22Rv1 (cell line): ENCODE measurements at regions not wholly inside any gene's neighbourhood (a gene's known extent, or its start where the extent isn't known, plus 50 kb on each side); places are given as distances from the start of the nearest gene placed in this dataset.

Experiments
- H3K27ac ChIP-seq: fragments of 450-650 bp; 2 replicates; pipeline ENCODE4 v1.5.1; 2017
- CTCF ChIP-seq: fragments of 450-650 bp; IDR thresholded peaks from 2 replicates; pipeline ENCODE4 v1.5.1; 2017; ENCODE audit warnings: mild to moderate bottlenecking
- ZFX ChIP-seq: fragments of 450-650 bp; IDR thresholded peaks from 2 replicates; pipeline ENCODE4 v1.6.1; 2017; ENCODE audit warnings: antibody characterized with exemption, borderline replicate concordance

DNA sequence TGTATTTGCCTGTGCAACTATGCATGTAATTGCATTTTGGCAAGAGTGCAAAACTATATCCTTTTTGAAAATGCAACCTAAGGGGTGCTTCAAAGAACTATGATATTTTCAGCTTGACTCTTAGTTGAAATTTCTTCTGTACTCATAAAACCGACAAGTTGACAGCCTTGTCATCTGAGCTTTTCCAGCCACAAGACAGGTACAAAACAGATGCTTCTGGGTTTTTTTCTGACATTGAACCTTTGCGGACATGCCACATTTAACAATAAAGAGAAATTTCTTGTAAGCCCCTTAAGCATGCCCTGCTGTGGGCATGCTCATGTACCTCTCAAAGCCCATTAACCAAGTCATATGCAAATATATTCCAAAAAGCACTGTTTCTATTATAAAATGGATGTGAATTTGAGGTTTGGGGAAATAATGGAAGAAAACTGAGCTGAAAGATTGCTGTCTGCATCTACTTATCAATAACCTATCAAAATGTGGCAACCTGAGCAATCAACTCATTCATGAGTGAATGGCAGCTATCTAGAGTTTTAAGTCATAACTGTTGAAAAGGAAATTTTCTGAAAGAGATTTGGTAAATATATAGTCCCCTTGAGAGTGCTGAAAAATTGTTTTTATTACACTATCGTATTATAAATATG, 1117.0 kb upstream of the LRRTM3 start:
- TF ChIP-seq ZFX = no peak
- TF ChIP-seq CTCF = no peak
- no peak overlapping the region for H3K27ac ChIP-seq

DNA sequence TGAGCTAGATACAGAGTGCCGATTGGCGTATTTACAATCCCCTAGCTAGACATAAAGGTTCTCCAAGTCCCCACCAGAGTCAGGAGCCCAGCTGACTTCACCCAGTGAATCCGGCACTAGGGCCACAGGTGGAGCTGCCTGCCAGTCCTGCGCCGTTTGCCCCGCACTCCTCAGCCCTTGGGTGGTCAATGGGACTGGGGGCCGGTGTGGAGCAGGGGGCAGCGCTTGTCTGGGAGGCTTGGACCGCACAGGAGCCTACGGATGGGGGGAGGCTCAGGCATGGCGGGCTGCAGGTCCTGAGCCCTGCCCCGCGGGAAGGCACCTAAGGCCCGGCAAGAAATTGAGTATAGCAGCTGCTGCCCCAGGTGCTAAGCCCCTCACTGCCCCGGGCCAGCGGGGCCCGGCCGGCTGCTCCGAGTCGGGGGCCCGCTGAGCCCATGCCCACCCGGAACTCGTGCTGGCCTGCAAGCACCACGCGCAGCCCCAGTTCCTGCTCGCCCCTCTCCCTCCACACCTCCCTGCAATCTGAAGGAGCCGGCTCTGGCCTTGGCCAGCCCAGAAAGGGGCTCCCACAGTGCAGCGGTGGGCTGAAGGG, 1113.8 kb upstream of the LRRTM3 start:
- TF ChIP-seq ZFX (no peak), CTCF (no peak)
- H3K27ac ChIP-seq = no peak overlapping the region

- no peak overlapping the region for H3K27ac ChIP-seq
- TF ChIP-seq CTCF = no peak
- no peak for TF ChIP-seq ZFX
Observed at GRCh38 chr10:65816536-65816935, 1109.3 kb upstream of the LRRTM3 start.

GRCh38 chr10:65818990-65819389, 1106.8 kb upstream of the LRRTM3 start:
- TF ChIP-seq ZFX (no peak), CTCF (no peak)
- no peak overlapping the region for H3K27ac ChIP-seq

DNA sequence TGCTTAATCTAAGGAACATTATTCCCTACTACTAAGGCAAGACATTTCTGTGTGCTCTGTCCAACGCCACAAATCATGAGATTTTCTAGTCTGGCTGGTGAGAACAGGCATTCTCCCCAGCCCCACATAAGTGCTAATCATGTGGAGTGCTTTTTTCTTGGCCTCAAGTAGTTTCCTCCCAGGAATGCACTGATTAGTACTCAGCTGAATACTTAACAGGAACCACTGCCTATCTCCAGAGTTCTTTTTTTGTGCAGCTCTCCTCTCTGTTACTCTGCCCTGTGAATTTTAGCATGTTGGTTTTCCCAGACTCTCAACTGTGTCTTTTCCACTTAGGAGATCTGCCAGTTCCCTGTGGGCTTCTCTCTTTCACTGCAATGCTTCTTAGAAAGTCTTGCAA, 1098.5 kb upstream of the LRRTM3 start:
- TF ChIP-seq ZFX (no peak), CTCF (no peak)
- no peak overlapping the region for H3K27ac ChIP-seq

GRCh38 chr10:65838811-65839210, 1087.0 kb upstream of the LRRTM3 start:
- H3K27ac ChIP-seq = no peak overlapping the region
- TF ChIP-seq ZFX (no peak), CTCF (no peak)

- no peak for TF ChIP-seq ZFX
- no peak for TF ChIP-seq CTCF
- no peak overlapping the region for H3K27ac ChIP-seq
Observed at GRCh38 chr10:65843203-65843602, 1082.6 kb upstream of the LRRTM3 start.
